Fibroblast of lung (primary cell): ENCODE measurements at regions not wholly inside any gene's neighbourhood (a gene's known extent, or its start where the extent isn't known, plus 50 kb on each side); places are given as distances from the start of the nearest gene placed in this dataset.

ENCODE experiments used
- CTCF ChIP-seq, 2 donors: IDR thresholded peaks in 1 of 2; conservative IDR thresholded peaks in 1 of 2; 1 replicate in 1 of 2; 2 replicates in 1 of 2; pipeline ENCODE4 v1.5.1; 2011 to 2012; ENCODE audit warnings: low read length in 2 of 2, control low read depth in 1 of 2, inconsistent platforms in 1 of 2, low read depth in 1 of 2, mild to moderate bottlenecking in 1 of 2
- EZH2 ChIP-seq: IDR thresholded peaks from 2 replicates; pipeline ENCODE4 v1.5.1; 2012; ENCODE audit warnings: low read length, control low read depth, mild to moderate bottlenecking; ENCODE audit errors: missing control alignments

DNA sequence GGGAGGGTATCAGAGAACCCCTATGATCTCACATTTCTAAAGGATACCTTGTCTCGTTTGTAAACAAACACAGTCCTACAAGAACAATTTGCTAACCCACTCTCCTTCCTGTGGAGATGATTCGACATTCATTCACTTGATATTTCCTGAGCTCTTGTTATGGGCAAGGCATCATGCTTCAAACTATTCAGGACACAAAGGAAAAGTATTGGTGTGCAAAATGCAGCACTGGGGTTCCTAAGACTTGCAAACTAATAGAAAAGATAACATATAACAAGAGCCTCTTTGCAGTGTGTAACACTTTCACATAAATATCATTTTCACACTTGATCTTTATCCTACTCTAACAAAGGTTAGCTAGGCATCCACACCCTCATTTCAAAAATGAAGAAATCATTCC, 211.5 kb upstream of the BLID start:
- TF ChIP-seq CTCF (conservative IDR thresholded peaks at IDR 0.05 in 1 of 2, IDR thresholded peaks at IDR 0.05 in 1 of 2; ENCODE audit: low read depth in 1 of 2, low read length in 2 of 2), result no peak
- TF ChIP-seq EZH2, result no peak
